MM.1S (cell line): ENCODE measurements at regions not wholly inside any gene's neighbourhood (a gene's known extent, or its start where the extent isn't known, plus 50 kb on each side); places are given as distances from the start of the nearest gene placed in this dataset.

Source experiments
- EZH2 ChIP-seq: fragments of 300-600 bp; sonication (generic); optimal IDR thresholded peaks from 2 replicates; pipeline ENCODE3; 2017; ENCODE audit warnings: low read depth, mild to moderate bottlenecking, antibody characterized with exemption, low read length, mixed read lengths
- EZH2phosphoT487 ChIP-seq: fragments of 300-600 bp; sonication (generic); IDR thresholded peaks from 2 replicates; pipeline ENCODE4 v1.6.1; 2018; ENCODE audit warnings: antibody characterized with exemption, low read length
- TF ChIP-seq, protein P1 (sequence below): fragments of 300-600 bp; sonication (generic); IDR thresholded peaks from 2 replicates; pipeline ENCODE4 v1.5.1; 2016; ENCODE audit warnings: antibody characterized with exemption, low read length, mixed read lengths

DNA sequence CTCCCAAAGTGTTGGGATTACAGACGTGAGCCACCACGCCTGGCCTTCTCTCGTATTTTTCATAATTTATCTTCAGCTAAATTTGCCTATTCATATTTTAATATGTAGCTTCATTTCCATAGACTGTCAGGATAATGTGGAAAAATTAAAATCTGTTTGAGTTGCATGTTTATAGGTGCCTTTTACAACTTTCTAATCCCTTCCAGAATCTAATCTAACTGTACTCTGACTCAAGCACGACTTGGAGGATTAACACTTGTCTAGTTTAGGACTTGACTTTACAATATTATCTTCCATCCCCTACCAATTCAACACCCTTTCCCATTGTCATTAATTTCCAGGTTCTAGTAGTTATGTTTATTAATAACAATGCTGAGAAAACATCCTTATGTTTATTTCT is 1761.5 kb downstream of the MAT2B start:
- TF ChIP-seq EZH2 (no peak), EZH2phosphoT487 (no peak)
- TF ChIP-seq, protein P1, sequence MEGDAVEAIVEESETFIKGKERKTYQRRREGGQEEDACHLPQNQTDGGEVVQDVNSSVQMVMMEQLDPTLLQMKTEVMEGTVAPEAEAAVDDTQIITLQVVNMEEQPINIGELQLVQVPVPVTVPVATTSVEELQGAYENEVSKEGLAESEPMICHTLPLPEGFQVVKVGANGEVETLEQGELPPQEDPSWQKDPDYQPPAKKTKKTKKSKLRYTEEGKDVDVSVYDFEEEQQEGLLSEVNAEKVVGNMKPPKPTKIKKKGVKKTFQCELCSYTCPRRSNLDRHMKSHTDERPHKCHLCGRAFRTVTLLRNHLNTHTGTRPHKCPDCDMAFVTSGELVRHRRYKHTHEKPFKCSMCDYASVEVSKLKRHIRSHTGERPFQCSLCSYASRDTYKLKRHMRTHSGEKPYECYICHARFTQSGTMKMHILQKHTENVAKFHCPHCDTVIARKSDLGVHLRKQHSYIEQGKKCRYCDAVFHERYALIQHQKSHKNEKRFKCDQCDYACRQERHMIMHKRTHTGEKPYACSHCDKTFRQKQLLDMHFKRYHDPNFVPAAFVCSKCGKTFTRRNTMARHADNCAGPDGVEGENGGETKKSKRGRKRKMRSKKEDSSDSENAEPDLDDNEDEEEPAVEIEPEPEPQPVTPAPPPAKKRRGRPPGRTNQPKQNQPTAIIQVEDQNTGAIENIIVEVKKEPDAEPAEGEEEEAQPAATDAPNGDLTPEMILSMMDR: no peak
